T-cell (primary cell): ENCODE measurements at regions not wholly inside any gene's neighbourhood (a gene's known extent, or its start where the extent isn't known, plus 50 kb on each side); places are given as distances from the start of the nearest gene placed in this dataset.
"Not testable (repeated sequence)": the region's sequence is repeated elsewhere in the genome, so short reads cannot be mapped to it uniquely, and the experiment has no call there.

Experiments used
- ATAC-seq, 4 experiments: fragments of 200-7000 bp in 3 of 4; fragments of 150-1000 bp in 1 of 4; cut with Tn5 transposase; replicated peaks in 1 of 4; 1 replicate in 3 of 4; 2 replicates in 1 of 4; pipeline ENCODE4 v1.10.0; 2021; ENCODE audit warnings: moderate library complexity in 3 of 4, mild to moderate bottlenecking in 2 of 4, moderate number of reproducible peaks in 1 of 4
- CTCF ChIA-PET, 2 donors: fragments of 300-600 bp; sonication (Branson Sonifier 250); formaldehyde crosslinking; loops; one replicate each; lab custom pipeline; 2022; ENCODE audit warnings: antibody characterized with exemption in 2 of 2; lab: Charles Lee
- POLR2A ChIA-PET, 2 donors: fragments of 300-600 bp; sonication (Branson Sonifier 250); formaldehyde crosslinking; loops; one replicate each; lab custom pipeline; 2022; ENCODE audit warnings: antibody characterized with exemption in 2 of 2; lab: Charles Lee
- DNase-seq, 35 experiments: peaks; one replicate each; pipeline versions ENCODE4 v3.0.0 to v3.0.0-alpha.2; 2013 to 2023
- H3K27ac ChIP-seq: one replicate; pipeline ENCODE4 v1.5.1; 2013; ENCODE audit warnings: low read length
- H3K27me3 ChIP-seq, 2 experiments: replicated peaks in 1 of 2; 1 replicate in 1 of 2; 2 replicates in 1 of 2; pipeline versions ENCODE4 v1.6.1 to v1.7.0; 2013; ENCODE audit warnings: low read length in 1 of 2, mixed read lengths in 1 of 2; ENCODE audit not compliant: control insufficient read depth in 2 of 2, insufficient read depth in 2 of 2; ENCODE audit errors: extremely low read depth in 1 of 2
- H3K36me3 ChIP-seq, 2 donors: 1 replicate in 1 of 2; 2 replicates in 1 of 2; pipeline versions ENCODE4 v1.6.1 to v1.7.0; 2013; ENCODE audit warnings: low read length in 1 of 2; ENCODE audit not compliant: control insufficient read depth in 2 of 2, insufficient read depth in 1 of 2; ENCODE audit errors: extremely low read depth in 1 of 2
- H3K4me1 ChIP-seq, 2 experiments: 1 replicate in 1 of 2; 2 replicates in 1 of 2; pipeline versions ENCODE4 v1.6.1 to v1.7.0; 2013; ENCODE audit warnings: low read length in 2 of 2, mixed read lengths in 1 of 2; ENCODE audit not compliant: insufficient read depth in 2 of 2, control insufficient read depth in 1 of 2; ENCODE audit errors: extremely low read depth in 1 of 2
- H3K4me3 ChIP-seq, 2 donors: 1 replicate in 1 of 2; 2 replicates in 1 of 2; pipeline versions ENCODE4 v1.5.1 to v1.7.0; 2013; ENCODE audit warnings: mild to moderate bottlenecking in 2 of 2, low read length in 1 of 2, moderate library complexity in 1 of 2; ENCODE audit not compliant: control insufficient read depth in 1 of 2; ENCODE audit errors: extremely low read depth in 1 of 2
- H3K9me3 ChIP-seq: 2 replicates; pipeline ENCODE4 v1.7.0; 2013
- H3K27ac Mint-ChIP-seq, 2 donors: one replicate each; pipeline ENCODE4 v1.8.0; 2020 to 2021; ENCODE audit warnings: mild to moderate bottlenecking in 2 of 2, mixed read lengths in 2 of 2
- H3K27me3 Mint-ChIP-seq, 2 donors: one replicate each; pipeline ENCODE4 v1.8.0; 2021 to 2022; ENCODE audit warnings: mixed read lengths in 2 of 2
- H3K36me3 Mint-ChIP-seq: one replicate; pipeline ENCODE4 v1.8.0; 2021; ENCODE audit warnings: mixed read lengths
- H3K4me1 Mint-ChIP-seq, 3 donors: one replicate each; pipeline ENCODE4 v1.8.0; 2020 to 2022; ENCODE audit warnings: mixed read lengths in 3 of 3, mild to moderate bottlenecking in 1 of 3
- H3K4me3 Mint-ChIP-seq, 3 donors: one replicate each; pipeline ENCODE4 v1.8.0; 2020 to 2022; ENCODE audit warnings: mild to moderate bottlenecking in 3 of 3, mixed read lengths in 3 of 3, moderate library complexity in 3 of 3
- H3K9me3 Mint-ChIP-seq, 3 donors: one replicate each; pipeline ENCODE4 v1.8.0; 2020 to 2022; ENCODE audit warnings: mixed read lengths in 3 of 3
- WGBS: methylation state at CpG from one replicate; pipeline ENCODE4 v1.1.5; 2013; ENCODE audit warnings: missing lambda C conversion rate; ENCODE audit not compliant: insufficient coverage; 5-methylcytosine and 5-hydroxymethylcytosine counted together

DNA sequence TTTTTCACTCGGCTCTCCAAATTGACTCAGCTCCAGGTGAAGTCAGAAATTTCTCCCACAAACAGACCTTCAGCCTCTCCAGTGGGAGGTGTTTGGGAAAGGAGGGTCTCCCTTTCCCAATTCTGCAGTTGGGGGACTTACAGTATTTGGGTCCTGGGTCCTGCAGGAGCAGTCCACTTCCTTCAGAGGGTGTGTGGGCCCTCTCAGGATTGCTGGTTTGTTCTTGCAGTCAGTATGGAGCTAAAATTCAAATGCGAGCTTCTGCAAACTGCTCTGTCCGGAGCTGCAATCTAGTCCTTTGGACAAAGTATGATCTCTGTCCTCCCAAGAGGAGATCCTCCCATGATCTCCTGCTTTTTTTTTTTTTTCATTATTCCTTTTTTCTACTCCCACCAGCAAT, 87.9 kb upstream of the MSTN start:
- H3K9me3 ChIP-seq = no peaks in the 10 kb centered on the region

DNA sequence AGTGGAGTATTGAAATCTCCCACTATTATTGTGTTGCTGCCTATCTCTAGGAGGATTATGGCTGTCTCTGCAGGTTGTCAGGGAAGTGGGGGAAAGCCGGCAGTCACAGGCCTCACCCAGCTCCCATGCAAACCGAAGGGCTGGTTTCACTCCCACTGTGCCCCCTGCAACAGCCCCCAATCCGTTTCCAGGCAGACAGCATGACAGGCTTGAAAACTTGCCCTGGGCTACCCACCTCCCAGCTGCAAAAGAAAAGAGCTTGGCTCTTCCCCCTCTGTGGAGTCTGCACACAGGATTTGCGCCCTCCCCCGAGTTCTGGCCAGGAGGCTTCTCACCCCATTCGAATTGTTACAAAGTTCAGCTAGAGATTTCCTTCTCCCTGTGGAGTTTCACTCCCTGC, 87.4 kb upstream of the MSTN start:
- WGBS = 86% methylated on average over 5 of the region's 6 CpGs
- Histone ChIP-seq H3K27ac (no peak overlapping the region), H3K27me3 (peaks cover 0 to 5% of the 10 kb centered on the region in 2 experiments), H3K36me3 (no peaks in the 10 kb centered on the region), H3K9me3 (no peaks in the 10 kb centered on the region), H3K4me3 (no peak overlapping the region), H3K4me1 (no peaks in the 10 kb centered on the region)
- Mint-ChIP-seq H3K4me1 (peaks cover 0 to 6% (median 4%) of the 10 kb centered on the region in 3 donors), H3K4me3 (no peak overlapping the region), H3K27ac (no peak overlapping the region), H3K36me3 (no peaks in the 10 kb centered on the region), H3K27me3 (peaks cover 0 to 4% of the 10 kb centered on the region in 2 donors), H3K9me3 (peaks cover 10 to 36% (median 17%) of the 10 kb centered on the region in 3 donors)
- CTCF ChIA-PET = no interaction called here
- DNase-seq = no peak
- no peak for ATAC-seq
- POLR2A ChIA-PET = no interaction called here

More for the DNA sequence above, 87.9 kb upstream of the MSTN start:
- H3K9me3 Mint-ChIP-seq = peaks cover 10 to 36% (median 17%) of the 10 kb centered on the region in 3 donors
- ATAC-seq (no peak), DNase-seq (no peak)
- H3K27me3 Mint-ChIP-seq = peaks cover 0 to 4% of the 10 kb centered on the region in 2 donors
- Histone ChIP-seq H3K4me1 (no peaks in the 10 kb centered on the region), H3K27ac (no peak overlapping the region), H3K27me3 (peaks cover 0 to 5% of the 10 kb centered on the region in 2 experiments), H3K4me3 (no peak overlapping the region), H3K36me3 (no peaks in the 10 kb centered on the region)
- 100% methylated on average over 2 of the region's 3 CpGs for WGBS
- ChIA-PET POLR2A (no interaction called here), CTCF (no interaction called here)
- peaks cover 0 to 6% (median 4%) of the 10 kb centered on the region in 3 donors for H3K4me1 Mint-ChIP-seq
- no peaks in the 10 kb centered on the region for H3K36me3 Mint-ChIP-seq
- no peak overlapping the region for H3K27ac Mint-ChIP-seq
- no peak overlapping the region for H3K4me3 Mint-ChIP-seq

DNA sequence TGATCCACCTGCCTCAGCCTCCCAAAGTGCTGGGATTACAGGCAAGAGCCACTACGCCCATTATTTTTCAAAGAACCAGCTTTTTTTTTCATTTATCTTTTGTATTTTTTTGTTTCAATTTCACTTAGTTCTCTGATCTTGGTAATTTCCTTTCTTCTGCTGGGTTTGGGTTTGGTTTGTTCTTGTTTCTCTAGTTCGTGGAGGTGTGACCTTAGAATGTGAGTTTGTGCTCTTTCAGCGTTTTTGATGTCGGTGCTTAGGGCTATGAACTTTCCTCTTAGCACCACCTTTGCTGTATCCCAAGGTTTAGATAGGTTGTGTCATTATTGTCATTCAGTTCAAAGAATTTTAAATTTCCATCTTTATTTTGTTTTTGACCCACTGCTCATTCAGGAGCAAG, 86.7 kb upstream of the MSTN start:
- ChIA-PET CTCF (no interaction called here), POLR2A (no interaction called here)
- Histone ChIP-seq H3K4me1 (no peaks in the 10 kb centered on the region), H3K27ac (no peak overlapping the region), H3K9me3 (no peaks in the 10 kb centered on the region), H3K36me3 (no peaks in the 10 kb centered on the region), H3K27me3 (peaks cover 0 to 5% of the 10 kb centered on the region in 2 experiments), H3K4me3 (no peak overlapping the region)
- peaks cover 10 to 36% (median 17%) of the 10 kb centered on the region in 3 donors for H3K9me3 Mint-ChIP-seq
- no CpG with 5 or more reads among the region's 4 CpGs for WGBS
- H3K4me1 Mint-ChIP-seq = peaks cover 0 to 6% (median 4%) of the 10 kb centered on the region in 3 donors
- H3K27me3 Mint-ChIP-seq = peaks cover 0 to 4% of the 10 kb centered on the region in 2 donors
- H3K36me3 Mint-ChIP-seq = no peaks in the 10 kb centered on the region
- H3K27ac Mint-ChIP-seq = no peak overlapping the region
- no peak overlapping the region for H3K4me3 Mint-ChIP-seq
- DNase-seq (no peak), ATAC-seq (no peak)

DNA sequence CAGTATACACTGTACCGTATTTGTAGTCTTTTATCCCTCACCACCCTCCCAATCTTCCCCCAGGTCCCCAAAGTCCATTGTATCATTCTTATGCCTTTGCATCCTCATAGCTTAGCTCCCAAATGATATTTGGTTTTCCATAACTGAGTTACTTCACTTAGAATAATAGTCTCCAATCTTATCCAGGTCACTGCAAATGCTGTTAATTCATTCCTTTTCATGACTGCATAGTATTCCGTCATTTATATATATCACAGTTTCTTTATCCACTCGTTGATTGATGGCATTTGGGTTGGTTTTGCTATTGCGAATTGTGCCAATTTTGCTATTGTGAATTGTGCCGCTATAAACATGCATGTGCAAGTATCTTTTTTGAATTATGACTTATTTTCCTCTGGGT, 83.6 kb upstream of the MSTN start:
- H3K36me3 Mint-ChIP-seq, POLR2A ChIA-PET, H3K4me1 ChIP-seq, H3K27ac Mint-ChIP-seq, H3K4me3 Mint-ChIP-seq, H3K9me3 ChIP-seq, ATAC-seq, H3K27me3 ChIP-seq, H3K4me3 ChIP-seq, H3K27me3 Mint-ChIP-seq, CTCF ChIA-PET, DNase-seq, H3K4me1 Mint-ChIP-seq, H3K36me3 ChIP-seq, H3K27ac ChIP-seq: not testable (repeated sequence)
- H3K9me3 Mint-ChIP-seq = peaks cover 13 to 45% (median 22%) of the 10 kb centered on the region in 3 donors
- WGBS = no CpG with 5 or more reads among the region's 5 CpGs

DNA sequence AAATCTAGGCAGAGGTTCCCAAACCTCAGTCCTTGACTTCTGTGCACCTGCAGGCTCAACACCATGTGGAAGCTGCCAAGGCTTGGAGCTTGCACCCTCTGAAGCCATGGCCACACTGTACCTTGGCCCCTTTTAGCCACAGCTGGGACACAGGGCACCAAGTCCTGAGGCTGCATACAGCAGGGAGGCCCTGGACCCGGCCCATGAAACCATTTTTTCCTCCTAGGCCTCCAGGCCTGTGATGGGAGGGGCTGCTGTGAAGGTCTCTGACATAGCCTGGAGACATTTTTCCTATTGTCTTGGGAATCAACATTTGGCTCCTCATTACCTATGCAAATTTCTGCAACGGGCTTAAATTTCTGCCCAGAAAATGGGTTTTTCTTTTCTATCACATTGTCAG, 77.9 kb upstream of the MSTN start:
- H3K9me3 ChIP-seq, H3K4me1 Mint-ChIP-seq, H3K36me3 ChIP-seq, H3K27me3 Mint-ChIP-seq, CTCF ChIA-PET, H3K27ac ChIP-seq, H3K27ac Mint-ChIP-seq, H3K4me1 ChIP-seq, DNase-seq, H3K4me3 Mint-ChIP-seq, H3K27me3 ChIP-seq, H3K4me3 ChIP-seq, ATAC-seq: not testable (repeated sequence)
- peaks cover 8 to 32% (median 28%) of the 10 kb centered on the region in 3 donors for H3K9me3 Mint-ChIP-seq
- POLR2A ChIA-PET = interaction anchor here in 1 of 2 donors (0.6 kb wide), 1 partner anchor 11 kb away, joined by 3 read pairs; no protein-coding TSS in a partner anchor
- WGBS = 83% methylated on average over 1 of the region's 2 CpGs
- H3K36me3 Mint-ChIP-seq = peaks cover 14% of the 10 kb centered on the region

DNA sequence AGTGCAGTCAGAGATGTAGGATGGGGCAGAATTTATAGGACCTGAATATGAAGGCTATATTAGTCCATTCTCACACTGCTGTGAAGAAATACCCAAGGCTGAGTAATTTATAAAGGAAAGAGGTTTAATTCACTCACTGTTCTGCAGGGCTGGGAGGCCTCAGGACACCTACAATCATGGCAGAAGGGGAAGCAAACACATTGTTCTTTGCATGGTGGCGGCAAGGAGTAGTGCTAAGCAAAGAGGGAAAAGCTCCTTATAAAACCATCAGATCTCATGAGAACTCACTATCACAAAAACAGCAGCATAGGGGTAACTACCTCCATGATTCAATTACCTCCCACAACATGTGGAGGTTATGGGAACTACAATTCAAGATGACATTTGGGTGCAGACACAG, 76.8 kb upstream of the MSTN start:
- Histone ChIP-seq H3K9me3 (no peaks in the 10 kb centered on the region), H3K36me3 (no peaks in the 10 kb centered on the region), H3K4me3 (no peak overlapping the region), H3K27me3 (no peaks in the 10 kb centered on the region), H3K27ac (no peak overlapping the region), H3K4me1 (no peaks in the 10 kb centered on the region)
- peaks cover 8 to 35% (median 28%) of the 10 kb centered on the region in 3 donors for H3K9me3 Mint-ChIP-seq
- no peak overlapping the region for H3K4me3 Mint-ChIP-seq
- H3K4me1 Mint-ChIP-seq = no peaks in the 10 kb centered on the region
- H3K27me3 Mint-ChIP-seq = no peaks in the 10 kb centered on the region
- no peak overlapping the region for H3K27ac Mint-ChIP-seq
- H3K36me3 Mint-ChIP-seq = peaks cover 14% of the 10 kb centered on the region
- CTCF ChIA-PET = no interaction called here
- WGBS = no CpG with 5 or more reads among the region's 1 CpG
- no peak for DNase-seq
- POLR2A ChIA-PET = no interaction called here
- no peak for ATAC-seq

DNA sequence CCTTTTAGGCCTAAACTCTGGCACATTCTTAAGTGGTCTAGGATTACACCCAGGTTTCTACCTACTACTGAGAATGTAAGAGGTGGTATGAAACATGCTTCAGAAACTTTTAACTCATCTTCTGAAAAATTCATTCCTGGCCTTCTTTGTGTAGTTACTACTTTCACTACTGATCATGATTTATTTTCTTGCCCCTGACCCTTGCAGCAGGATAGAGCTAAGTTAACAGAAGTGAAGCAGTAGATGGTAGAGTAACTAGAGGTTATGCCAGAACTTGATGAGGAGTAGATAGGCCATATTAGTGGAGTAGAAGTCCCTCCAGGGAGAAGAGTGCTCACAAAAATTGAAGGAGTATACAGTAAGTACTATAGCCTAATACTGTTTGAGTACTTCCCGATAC, 75.5 kb upstream of the MSTN start:
- ATAC-seq (no peak), DNase-seq (no peak)
- WGBS = no CpG with 5 or more reads among the region's 1 CpG
- Histone ChIP-seq H3K27ac (no peak overlapping the region), H3K27me3 (no peaks in the 10 kb centered on the region), H3K4me1 (no peaks in the 10 kb centered on the region), H3K4me3 (no peak overlapping the region), H3K36me3 (no peaks in the 10 kb centered on the region), H3K9me3 (no peaks in the 10 kb centered on the region)
- no peak overlapping the region for H3K4me3 Mint-ChIP-seq
- H3K4me1 Mint-ChIP-seq = no peaks in the 10 kb centered on the region
- H3K27me3 Mint-ChIP-seq = no peaks in the 10 kb centered on the region
- ChIA-PET CTCF (interaction anchor here in 1 of 2 donors (0.6 kb wide), 1 partner anchor 16 kb away, joined by 3 read pairs; no protein-coding TSS in a partner anchor), POLR2A (no interaction called here)
- H3K27ac Mint-ChIP-seq = no peak overlapping the region
- H3K36me3 Mint-ChIP-seq = peaks cover 14% of the 10 kb centered on the region
- H3K9me3 Mint-ChIP-seq = peaks cover 8 to 35% (median 28%) of the 10 kb centered on the region in 3 donors
